ENCODE measurements at regions not wholly inside any gene's neighbourhood (a gene's known extent, or its start where the extent isn't known, plus 50 kb on each side); places are given as distances from the start of the nearest gene placed in this dataset.
A peak's percentile ranks its signal among the peaks of the same experiment; 100 is the strongest.

GRCh38 chr7:132666071-132666773 lies 90.0 kb upstream of the PLXNA4 start:
- DNase-seq, result peak; percentile 75
- Histone ChIP-seq H3K9ac (ENCODE audit: low read length) (no peak overlapping the region), H3K79me2 (ENCODE audit: low read length) (no peaks in the 10 kb centered on the region), H3F3A (ENCODE audit: insufficient read depth, low read length) (no peaks in the 10 kb centered on the region), H3K9me3 (replicated peaks; ENCODE audit: insufficient read depth, low read length) (no peaks in the 10 kb centered on the region), H3K36me3 (replicated peaks; ENCODE audit: insufficient read depth, low read length) (no peaks in the 10 kb centered on the region), H3K9me2 (replicated peaks; ENCODE audit: insufficient read depth, low read length) (no peaks in the 10 kb centered on the region), H3K4me1 (ENCODE audit: low read length) (peaks cover 12% of the 10 kb centered on the region), H3K27me3 (replicated peaks; ENCODE audit: insufficient read depth, low read length) (no peaks in the 10 kb centered on the region), H4K20me1 (ENCODE audit: insufficient read depth, low read length) (no peaks in the 10 kb centered on the region), H3K27ac (ENCODE audit: low read length) (no peak overlapping the region), H2AFZ (ENCODE audit: low read length) (0 out of 2 replicates have a peak overlapping the region, but pooled peaks have one; percentile 3), H3K4me3 (ENCODE audit: low read length) (no peak overlapping the region), H3K4me2 (ENCODE audit: low read depth, low read length) (no peak overlapping the region)
- no peak for TF ChIP-seq CTCF (IDR thresholded peaks at IDR 0.05; ENCODE audit: low read length)
- no peak for TF ChIP-seq EZH2 (optimal IDR thresholded peaks at IDR 0.05; ENCODE audit: low read depth, low read length)

- Histone ChIP-seq H3K9ac (ENCODE audit: low read length) (no peak overlapping the region), H3K4me3 (ENCODE audit: low read length) (no peak overlapping the region), H3K36me3 (replicated peaks; ENCODE audit: insufficient read depth, low read length) (no peaks in the 10 kb centered on the region), H3K27me3 (replicated peaks; ENCODE audit: insufficient read depth, low read length) (no peaks in the 10 kb centered on the region), H2AFZ (ENCODE audit: low read length) (no peak overlapping the region), H3F3A (ENCODE audit: insufficient read depth, low read length) (no peaks in the 10 kb centered on the region), H3K4me2 (ENCODE audit: low read depth, low read length) (no peak overlapping the region), H3K9me3 (replicated peaks; ENCODE audit: insufficient read depth, low read length) (no peaks in the 10 kb centered on the region), H4K20me1 (ENCODE audit: insufficient read depth, low read length) (no peaks in the 10 kb centered on the region), H3K4me1 (ENCODE audit: low read length) (0 out of 2 replicates have a peak, but pooled peaks cover 7% of the 10 kb centered on the region), H3K27ac (ENCODE audit: low read length) (no peak overlapping the region), H3K79me2 (ENCODE audit: low read length) (no peaks in the 10 kb centered on the region), H3K9me2 (replicated peaks; ENCODE audit: insufficient read depth, low read length) (no peaks in the 10 kb centered on the region)
- DNase-seq, result no peak
- TF ChIP-seq CTCF (IDR thresholded peaks at IDR 0.05; ENCODE audit: low read length), result peak; percentile 53
- TF ChIP-seq EZH2 (optimal IDR thresholded peaks at IDR 0.05; ENCODE audit: low read depth, low read length), result no peak
Measured at GRCh38 chr7:132656846-132657776, 80.8 kb upstream of the PLXNA4 start.

- Histone ChIP-seq H3K4me1 (ENCODE audit: low read length) (0 out of 2 replicates have a peak, but pooled peaks cover 7% of the 10 kb centered on the region), H3K4me3 (ENCODE audit: low read length) (no peak overlapping the region), H3F3A (ENCODE audit: insufficient read depth, low read length) (no peaks in the 10 kb centered on the region), H3K36me3 (replicated peaks; ENCODE audit: insufficient read depth, low read length) (no peaks in the 10 kb centered on the region), H3K27ac (ENCODE audit: low read length) (no peak overlapping the region), H2AFZ (ENCODE audit: low read length) (no peak overlapping the region), H3K79me2 (ENCODE audit: low read length) (no peaks in the 10 kb centered on the region), H3K9ac (ENCODE audit: low read length) (no peak overlapping the region), H3K9me2 (replicated peaks; ENCODE audit: insufficient read depth, low read length) (no peaks in the 10 kb centered on the region), H3K9me3 (replicated peaks; ENCODE audit: insufficient read depth, low read length) (no peaks in the 10 kb centered on the region), H4K20me1 (ENCODE audit: insufficient read depth, low read length) (no peaks in the 10 kb centered on the region), H3K27me3 (replicated peaks; ENCODE audit: insufficient read depth, low read length) (no peaks in the 10 kb centered on the region), H3K4me2 (ENCODE audit: low read depth, low read length) (no peak overlapping the region)
- no peak for TF ChIP-seq EZH2 (optimal IDR thresholded peaks at IDR 0.05; ENCODE audit: low read depth, low read length)
- TF ChIP-seq EZH2phosphoT487 (IDR thresholded peaks at IDR 0.05; ENCODE audit: low read length), result no peak
- TF ChIP-seq CTCF (IDR thresholded peaks at IDR 0.05; ENCODE audit: low read length), result no peak
- no peak for DNase-seq
Measured at GRCh38 chr7:132656341-132656740, 80.1 kb upstream of the PLXNA4 start.

All from MM.1S (cell line).